HG03159 (cell line): ENCODE measurements at regions not wholly inside any gene's neighbourhood (a gene's known extent, or its start where the extent isn't known, plus 50 kb on each side); places are given as distances from the start of the nearest gene placed in this dataset.
"Not testable (repeated sequence)": the region's sequence is repeated elsewhere in the genome, so short reads cannot be mapped to it uniquely, and the experiment has no call there.

ENCODE experiments used
- ATAC-seq: cut with Tn5 transposase; IDR thresholded peaks from one replicate; pipeline ENCODE4 v1.9.1; 2021; ENCODE audit warnings: mild to moderate bottlenecking, moderate library complexity; ENCODE audit not compliant: unreplicated experiment

DNA sequence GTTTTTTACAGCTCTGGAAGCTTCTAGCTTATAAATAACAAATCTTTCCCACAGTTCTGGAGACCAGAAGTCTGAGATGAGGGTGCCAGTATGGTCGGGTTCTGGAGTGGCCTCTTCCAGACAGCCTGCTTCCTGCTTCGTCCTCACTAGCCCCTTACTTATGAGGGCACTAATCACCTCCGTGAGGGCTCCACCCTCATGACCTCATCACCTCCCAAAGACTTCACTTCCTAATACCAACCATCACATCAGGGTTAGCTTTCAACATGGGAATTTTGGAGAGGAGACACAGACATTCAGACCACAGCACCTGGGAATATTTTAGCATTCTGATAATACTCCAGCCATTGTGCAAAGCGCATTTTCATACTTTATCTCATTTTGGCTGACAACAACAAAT, 223.7 kb upstream of the IRF2BP2 start:
- no peak for ATAC-seq

GRCh38 chr1:234833118-234833517, 223.1 kb upstream of the IRF2BP2 start:
- ATAC-seq: no peak

DNA sequence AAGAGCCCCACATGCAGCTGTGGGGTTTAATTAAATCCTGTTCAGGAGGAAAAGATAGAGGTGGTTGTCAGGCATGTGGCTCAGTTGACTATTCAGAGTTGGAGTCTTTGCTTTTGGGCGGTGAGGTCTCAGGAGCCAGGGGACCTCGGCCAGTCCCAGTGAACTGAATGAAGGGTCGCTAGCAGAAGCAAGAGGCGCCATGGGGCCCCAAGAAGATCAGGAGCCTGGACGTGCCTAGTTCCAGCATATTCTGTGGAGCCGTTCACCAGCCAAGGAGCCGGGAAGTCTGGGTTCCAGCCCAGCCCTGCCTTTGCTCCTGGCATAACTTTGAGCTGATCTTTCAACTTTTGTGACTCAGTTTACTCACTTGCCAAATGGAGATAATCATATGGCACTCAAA, 217.7 kb upstream of the IRF2BP2 start:
- no peak for ATAC-seq

GRCh38 chr1:234827181-234827580, 217.2 kb upstream of the IRF2BP2 start:
- ATAC-seq: no peak

- ATAC-seq: no peak
Observed at GRCh38 chr1:234826352-234826751, 216.4 kb upstream of the IRF2BP2 start.

DNA sequence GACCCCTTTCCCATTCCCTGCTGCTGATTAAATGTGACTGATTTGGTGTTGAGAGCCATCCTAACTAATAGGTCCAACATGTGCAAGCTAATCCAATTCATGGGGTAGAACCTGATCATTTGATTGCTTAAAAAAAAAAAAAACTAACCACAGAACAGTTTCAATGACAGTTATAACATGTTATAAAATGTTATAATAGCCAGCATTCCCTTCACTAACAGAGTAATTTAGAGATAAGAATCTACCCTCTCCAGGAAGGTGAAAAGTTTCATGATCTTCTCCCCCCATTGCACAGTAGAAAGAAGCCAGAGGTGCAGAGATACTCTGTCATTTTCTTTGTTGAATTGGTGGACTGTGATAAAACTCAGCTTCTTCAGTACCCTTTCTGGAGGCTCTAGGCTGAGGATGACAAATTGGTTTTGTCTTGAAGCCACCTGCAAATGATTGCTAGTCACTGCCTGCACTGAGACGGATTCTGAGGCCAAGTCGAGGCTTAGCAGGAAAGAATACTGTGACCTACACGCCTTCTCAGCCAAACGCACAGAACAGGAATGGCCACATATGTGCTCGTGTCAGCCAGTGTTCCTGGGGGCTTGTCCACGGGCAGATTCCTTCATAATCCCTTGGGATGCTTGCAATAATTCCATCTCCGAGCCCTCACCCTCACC, 215.7 kb upstream of the IRF2BP2 start:
- no peak for ATAC-seq

DNA sequence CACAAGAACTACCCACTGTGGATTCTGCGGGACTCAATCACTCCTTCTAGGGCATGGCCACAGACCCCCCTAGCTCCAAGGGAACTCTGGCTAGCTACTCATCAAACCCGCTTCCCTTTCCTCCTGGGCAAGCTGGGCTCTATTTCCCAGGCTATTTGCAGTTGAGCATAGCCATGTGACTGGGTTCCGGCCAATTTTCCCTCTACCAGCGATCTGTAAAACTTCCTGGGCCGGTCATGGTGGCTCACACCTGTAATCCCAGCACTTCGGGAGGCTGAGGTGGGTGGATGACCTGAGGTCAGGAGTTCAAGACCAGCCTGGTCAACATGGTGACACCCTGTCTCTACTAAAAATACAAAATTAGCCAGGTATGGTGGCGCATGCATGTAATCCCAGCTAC, 214.9 kb upstream of the IRF2BP2 start:
- ATAC-seq: not testable (repeated sequence)

GRCh38 chr1:234823191-234824176, 213.5 kb upstream of the IRF2BP2 start:
- no peak for ATAC-seq

- no peak for ATAC-seq
Observed at GRCh38 chr1:234821840-234822239, 211.9 kb upstream of the IRF2BP2 start.

GRCh38 chr1:234820597-234820996, 210.6 kb upstream of the IRF2BP2 start:
- no peak for ATAC-seq

GRCh38 chr1:234819845-234820244, 209.9 kb upstream of the IRF2BP2 start:
- not testable (repeated sequence) for ATAC-seq

DNA sequence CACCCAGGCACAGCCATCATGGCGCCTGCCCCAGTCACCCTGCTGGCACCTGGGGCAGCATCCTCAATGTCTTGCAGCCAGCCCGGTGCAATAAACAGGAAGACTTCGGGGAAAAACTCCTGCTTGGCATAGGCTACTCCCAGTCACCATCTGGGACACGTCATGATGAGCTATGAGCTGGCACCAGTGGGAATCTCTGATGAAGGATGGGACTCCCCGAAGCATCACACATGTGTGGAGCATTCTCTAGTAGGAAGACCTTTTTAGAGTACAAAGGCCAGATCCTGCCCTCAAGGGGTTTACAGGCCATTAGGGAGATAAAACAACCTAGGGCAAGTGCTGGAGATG, 208.0 kb upstream of the IRF2BP2 start:
- not testable (repeated sequence) for ATAC-seq

- ATAC-seq: not testable (repeated sequence)
Observed at GRCh38 chr1:234817313-234818039, 207.5 kb upstream of the IRF2BP2 start.

- ATAC-seq: not testable (repeated sequence)
Observed at GRCh38 chr1:234816864-234817263, 206.9 kb upstream of the IRF2BP2 start.

GRCh38 chr1:234816186-234816851, 206.3 kb upstream of the IRF2BP2 start:
- ATAC-seq: not testable (repeated sequence)

DNA sequence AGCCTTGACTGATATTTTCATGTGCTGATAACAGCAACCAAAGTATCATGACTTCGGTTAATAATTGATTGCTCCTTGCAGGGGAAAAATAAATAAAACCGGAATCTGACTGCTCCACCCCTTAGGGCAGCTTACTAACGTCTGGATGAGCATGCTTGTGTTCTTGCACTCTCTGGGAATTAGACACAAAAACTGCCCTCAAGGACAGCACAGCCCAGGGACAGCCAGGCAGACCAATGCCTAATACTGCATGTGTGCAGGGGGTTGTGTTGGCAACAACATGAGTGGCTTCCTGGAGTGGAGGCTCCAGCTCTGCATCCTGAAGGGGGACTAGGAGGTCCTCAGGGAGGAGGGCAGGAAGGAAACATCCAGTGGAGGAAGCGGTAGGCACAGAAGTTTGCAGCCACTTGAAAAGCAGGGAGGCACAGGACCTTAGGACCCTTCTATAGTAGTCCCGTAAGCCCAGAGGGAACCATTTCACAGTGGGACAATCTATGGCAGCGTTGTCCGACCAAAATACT, 205.4 kb upstream of the IRF2BP2 start:
- ATAC-seq: not testable (repeated sequence)

DNA sequence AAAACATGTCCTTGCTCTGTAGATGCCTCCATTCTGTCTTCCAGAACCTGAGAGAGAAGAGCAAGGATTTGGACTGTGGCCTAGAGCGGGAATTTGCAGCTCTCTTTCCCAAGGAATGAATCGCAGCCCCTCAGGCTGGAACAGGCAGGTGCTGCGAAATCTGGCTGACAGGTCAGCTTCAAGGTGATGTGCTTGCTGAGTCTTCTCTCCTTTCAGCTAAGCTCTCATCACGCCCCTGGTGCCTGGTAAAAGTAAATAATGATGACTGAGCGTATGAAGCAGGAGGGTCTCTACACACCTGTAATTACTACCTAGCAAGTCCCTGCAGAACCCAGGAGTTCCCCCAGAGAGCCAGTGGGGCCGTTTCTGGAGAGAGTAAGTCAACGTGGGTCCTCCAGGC, 204.3 kb upstream of the IRF2BP2 start:
- not testable (repeated sequence) for ATAC-seq

- not testable (repeated sequence) for ATAC-seq
Observed at GRCh38 chr1:234811824-234812223, 201.8 kb upstream of the IRF2BP2 start.

GRCh38 chr1:234810726-234811125, 200.7 kb upstream of the IRF2BP2 start:
- not testable (repeated sequence) for ATAC-seq

DNA sequence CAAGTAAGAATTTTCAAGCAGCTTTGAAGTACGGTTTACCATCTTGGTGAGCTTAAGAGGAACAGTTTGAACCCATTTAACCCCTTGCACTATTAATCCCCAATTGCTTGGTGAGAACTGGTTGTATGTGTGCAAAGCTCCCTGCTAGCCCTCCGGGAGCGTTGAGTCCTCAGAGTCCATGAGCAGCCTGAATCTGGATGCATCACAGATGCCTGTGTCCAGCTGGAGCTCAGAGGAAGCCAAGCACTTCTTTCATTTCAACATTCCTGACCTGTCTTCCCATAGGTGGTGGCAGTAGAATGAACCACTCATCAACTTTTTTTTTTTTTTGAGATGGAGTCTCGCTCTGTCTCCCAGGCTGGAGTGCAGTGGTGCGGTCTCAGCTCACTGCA, 199.9 kb upstream of the IRF2BP2 start:
- not testable (repeated sequence) for ATAC-seq
